HG02973 (cell line): ENCODE measurements at regions not wholly inside any gene's neighbourhood (a gene's known extent, or its start where the extent isn't known, plus 50 kb on each side); places are given as distances from the start of the nearest gene placed in this dataset.
"Not testable (repeated sequence)": the region's sequence is repeated elsewhere in the genome, so short reads cannot be mapped to it uniquely, and the experiment has no call there.

ENCODE experiments used
- ATAC-seq: cut with Tn5 transposase; IDR thresholded peaks from one replicate; pipeline ENCODE4 v1.9.1; 2021; ENCODE audit warnings: moderate library complexity; ENCODE audit not compliant: unreplicated experiment

- no peak for ATAC-seq
These were observed 247.6 kb upstream of the PDE4D start for GRCh38 chr5:60141119-60141518.

GRCh38 chr5:60136841-60137240 is 243.3 kb upstream of the PDE4D start:
- no peak for ATAC-seq

DNA sequence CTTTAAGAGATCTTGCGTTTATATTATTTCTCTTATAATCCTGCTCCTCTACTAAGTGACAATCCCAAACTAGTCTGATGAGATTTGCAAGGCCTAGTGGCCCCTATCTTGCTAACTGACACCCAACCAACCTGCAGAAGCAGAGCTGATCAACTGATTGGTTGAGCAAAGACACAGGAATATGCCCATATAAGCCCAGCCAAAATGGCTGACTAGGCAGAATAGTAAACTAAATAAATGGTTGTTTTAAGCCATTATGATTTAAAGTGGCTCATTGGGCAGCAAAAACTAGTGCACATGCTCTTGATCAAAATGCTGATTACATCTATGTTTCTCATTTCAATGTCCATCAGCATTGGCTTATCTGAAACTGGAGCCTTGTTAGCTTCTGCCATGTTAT is 238.0 kb upstream of the PDE4D start:
- ATAC-seq = no peak

DNA sequence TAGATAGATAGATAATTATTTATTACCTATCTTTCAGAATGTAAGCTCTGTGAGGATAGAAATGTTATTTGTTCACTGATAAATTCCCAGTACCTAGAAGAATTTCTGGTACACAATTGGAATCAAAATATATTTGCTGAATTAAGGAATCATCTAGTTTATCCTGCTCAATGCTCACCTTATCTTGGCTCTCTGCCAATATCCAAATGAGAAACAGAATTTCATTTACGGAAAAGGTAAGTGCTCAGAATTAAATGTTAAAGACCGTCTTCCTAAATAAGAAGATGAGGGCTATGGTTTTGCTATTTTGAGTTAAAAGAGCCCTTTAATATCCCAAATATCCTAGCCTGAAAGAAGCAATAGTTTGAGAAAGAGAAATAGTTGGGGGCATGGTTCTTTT is 232.1 kb upstream of the PDE4D start:
- no peak for ATAC-seq

DNA sequence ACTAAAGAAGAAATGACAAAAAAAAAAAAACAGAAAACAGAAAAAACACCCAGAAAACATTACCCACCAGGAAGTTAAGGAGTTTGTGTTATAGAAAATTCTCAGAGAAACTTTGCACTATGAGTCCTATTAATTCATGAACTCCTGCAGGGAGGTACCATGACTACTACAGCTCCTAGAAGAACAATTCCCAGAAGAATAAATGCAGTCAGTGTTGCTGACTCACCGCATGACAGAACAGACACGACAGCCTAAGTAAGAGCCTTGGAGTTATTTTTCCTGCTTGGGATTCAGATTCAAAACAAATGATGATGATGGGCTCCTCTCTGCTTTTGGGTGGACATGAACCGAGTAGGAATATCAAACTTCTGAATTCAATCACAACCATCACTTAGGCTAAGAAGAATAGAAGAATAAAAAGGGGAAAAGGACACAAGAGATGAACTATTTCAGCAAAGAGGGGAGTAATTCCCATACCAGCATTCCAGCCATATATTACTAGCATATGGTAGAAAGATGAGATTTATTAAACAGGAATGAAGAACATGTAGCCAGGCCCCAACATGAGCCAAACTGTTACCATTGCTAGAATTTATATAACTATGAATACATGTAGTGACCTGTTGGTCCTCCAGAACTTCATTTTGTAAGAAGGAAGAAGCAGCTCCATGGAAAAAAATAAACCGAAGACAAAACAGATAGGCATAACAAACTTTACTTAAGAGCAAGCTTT is 209.6 kb upstream of the PDE4D start:
- no peak for ATAC-seq

DNA sequence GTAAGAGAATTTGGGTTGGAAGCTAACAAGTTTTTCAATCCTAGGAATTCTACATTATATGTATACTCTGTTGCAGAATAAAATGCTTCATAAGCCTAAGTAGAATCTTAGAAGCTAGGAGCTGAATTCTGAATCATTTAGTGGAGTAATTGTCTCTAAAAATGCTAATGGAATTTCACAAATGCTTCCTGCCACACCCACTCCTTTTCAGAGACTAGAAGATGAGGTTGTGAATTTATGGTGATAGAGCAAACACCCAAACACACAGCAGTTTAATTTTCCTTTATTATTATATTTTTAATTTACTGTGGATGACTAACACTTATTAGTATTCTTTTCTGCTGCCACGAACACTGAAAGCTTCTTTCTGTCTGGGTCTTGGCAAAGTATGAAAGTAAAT is 208.0 kb upstream of the PDE4D start:
- ATAC-seq = no peak

DNA sequence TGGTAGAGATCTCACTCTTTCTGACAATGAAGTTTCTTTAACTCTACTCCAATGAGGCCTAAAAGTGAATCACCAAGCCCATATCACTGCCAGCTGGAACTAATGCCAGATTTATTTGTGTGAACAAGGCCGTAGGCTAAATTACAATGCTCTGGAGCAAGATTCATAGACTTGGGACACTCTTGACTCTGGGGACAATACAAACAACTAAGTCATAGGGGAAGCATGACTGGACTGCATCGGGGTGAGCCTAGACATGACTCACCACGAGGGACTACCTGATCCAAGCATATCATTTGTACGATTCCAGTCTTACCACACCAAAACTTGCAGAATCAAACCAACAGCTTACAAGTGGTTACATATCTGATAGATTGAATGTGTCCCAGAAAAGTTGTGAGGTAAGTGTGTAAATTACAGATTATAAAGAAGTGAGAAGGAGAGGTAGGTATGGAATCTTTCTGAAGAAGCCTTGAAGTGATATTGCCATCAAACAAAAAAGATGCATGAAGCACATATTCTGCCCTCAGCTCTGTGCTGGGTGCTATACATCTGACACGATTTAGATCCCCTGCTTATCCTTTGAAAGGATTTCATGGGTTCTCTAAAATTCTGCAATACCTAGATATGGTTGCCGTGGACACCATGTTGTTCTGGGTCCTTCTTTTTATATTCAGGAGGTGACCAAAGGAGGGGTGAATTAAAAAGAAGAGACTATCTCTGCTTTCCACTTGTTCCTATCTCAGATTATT is 199.3 kb upstream of the PDE4D start:
- ATAC-seq = no peak

DNA sequence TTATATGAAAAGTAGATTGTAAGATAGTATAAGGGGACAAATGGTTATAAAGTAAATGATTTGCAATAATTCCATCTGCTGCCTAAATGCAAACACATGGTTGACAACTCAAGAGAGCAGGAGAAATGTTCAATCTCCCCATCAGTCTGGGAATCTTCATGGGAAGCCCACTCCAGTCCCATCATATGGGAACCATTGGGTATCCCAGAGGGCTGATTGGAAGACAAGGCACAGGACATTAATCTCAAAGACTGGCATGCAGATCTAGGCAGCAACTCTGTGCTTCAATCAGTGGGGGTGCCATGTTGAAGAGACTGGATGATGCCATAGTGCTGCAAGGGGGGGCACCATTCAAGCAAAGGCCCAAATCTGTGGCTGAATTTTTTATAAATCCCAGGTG is 193.1 kb upstream of the PDE4D start:
- no peak for ATAC-seq

- ATAC-seq = no peak
These were observed 190.7 kb upstream of the PDE4D start for GRCh38 chr5:60084226-60084625.

- ATAC-seq = no peak
These were observed 183.8 kb upstream of the PDE4D start for GRCh38 chr5:60077292-60077691.

DNA sequence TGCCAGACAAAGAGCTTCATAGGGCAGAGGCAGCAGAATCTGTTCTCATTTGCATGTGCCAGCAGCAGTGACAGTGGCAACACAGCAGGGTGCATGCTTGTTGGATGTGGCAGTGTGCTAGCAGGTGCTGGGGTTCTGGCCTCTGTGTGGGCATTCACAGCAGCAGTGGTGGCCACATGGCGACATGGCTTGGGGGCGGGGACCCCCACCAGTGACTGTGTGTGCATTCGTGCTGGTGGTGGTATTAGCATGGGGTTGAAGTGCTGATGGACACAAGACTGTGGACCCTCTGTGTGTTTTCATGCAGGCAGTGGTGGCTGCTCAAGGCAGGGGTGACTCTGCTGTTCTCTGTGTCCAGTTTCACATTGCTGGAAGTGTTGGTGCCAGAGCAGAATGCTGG is 183.2 kb upstream of the PDE4D start:
- ATAC-seq = no peak

DNA sequence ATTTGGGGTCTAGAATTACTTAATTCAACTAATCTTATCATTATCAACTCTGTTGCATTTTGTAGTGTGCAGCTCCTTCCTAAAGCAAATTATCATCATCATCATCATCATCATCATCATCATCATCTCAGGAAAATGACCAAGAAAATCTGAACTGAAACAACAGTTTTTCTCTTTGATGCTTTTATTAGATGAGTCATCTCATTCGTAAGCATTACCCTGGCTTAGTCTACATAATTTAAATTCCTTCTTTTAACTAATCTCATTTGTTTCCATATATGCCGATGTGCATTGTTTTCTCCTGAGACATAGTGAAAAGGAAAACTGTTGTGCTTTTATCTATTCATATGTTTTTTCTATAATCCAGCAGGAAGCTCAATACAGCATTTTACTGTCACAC is 173.0 kb upstream of the PDE4D start:
- no peak for ATAC-seq

DNA sequence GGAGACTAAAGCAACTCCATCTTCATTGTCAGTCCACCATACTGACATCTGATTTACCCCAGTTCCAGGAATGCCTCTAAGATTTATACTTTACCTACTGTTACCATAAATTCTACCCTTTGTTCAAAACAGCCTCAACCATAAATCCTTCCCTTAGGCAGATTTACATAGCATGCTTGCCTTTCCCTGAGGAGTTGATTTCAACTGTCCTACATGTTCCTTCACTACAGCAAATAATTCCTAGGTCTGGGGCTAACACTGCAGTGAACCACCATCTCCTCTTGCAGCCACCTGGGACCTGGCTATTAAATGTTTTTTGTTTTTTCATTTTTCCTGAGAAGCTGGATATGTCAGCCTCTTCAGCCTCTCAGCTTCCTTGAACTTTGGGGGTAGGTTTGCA is 166.9 kb upstream of the PDE4D start:
- no peak for ATAC-seq

GRCh38 chr5:60056191-60056590 is 162.7 kb upstream of the PDE4D start:
- no peak for ATAC-seq

DNA sequence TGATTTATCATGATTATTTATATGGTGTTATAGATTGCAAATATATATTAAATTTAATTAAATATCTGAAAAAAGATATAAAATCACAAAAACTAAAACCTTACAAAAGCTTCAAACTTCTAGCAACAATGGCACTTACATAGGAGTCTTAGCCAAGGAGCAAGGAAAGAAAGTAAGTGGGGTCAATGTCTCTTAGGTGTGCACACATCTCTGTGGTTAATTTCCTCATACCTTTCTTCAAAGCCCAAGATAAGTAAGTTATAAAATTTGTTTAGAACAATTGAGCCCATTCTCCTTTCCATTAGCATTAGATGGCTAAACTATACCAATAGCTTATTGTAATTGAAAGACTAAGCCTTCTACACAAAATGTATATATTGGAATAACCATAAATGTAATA is 161.6 kb upstream of the PDE4D start:
- ATAC-seq = no peak

DNA sequence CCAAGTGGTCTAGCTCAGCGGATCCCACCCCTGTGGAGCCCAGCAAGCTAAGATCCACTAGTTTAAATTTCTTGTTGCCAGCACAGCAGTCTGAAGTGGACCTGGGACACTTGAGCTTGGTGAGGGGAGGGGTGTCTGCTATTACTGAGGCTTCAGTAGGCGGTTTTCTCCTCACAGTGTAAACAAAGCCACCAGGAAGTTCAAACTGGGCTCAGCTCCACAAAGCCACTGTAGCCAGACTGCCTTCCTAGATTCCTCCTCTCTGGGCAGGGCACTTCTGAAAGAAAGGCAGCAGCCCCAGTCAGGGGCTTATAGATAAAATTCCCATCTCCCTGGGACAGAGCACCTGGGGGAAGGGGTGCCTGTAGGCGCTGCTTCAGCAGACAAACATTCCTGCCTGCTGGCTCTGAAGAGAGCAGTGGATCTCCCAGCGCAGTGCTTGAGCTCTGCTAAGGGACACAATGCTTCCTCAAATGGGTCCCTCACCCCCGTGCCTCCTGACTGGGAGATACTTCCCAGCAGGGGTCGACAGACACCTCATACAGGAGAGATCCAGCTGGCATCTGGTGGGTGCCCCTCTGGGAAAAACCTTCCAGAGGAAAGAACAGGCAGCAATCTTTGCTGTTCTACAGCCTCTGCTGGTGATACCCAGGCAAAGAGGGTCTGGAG is 148.6 kb upstream of the PDE4D start:
- ATAC-seq = not testable (repeated sequence)

GRCh38 chr5:60041508-60041907 is 148.0 kb upstream of the PDE4D start:
- not testable (repeated sequence) for ATAC-seq

DNA sequence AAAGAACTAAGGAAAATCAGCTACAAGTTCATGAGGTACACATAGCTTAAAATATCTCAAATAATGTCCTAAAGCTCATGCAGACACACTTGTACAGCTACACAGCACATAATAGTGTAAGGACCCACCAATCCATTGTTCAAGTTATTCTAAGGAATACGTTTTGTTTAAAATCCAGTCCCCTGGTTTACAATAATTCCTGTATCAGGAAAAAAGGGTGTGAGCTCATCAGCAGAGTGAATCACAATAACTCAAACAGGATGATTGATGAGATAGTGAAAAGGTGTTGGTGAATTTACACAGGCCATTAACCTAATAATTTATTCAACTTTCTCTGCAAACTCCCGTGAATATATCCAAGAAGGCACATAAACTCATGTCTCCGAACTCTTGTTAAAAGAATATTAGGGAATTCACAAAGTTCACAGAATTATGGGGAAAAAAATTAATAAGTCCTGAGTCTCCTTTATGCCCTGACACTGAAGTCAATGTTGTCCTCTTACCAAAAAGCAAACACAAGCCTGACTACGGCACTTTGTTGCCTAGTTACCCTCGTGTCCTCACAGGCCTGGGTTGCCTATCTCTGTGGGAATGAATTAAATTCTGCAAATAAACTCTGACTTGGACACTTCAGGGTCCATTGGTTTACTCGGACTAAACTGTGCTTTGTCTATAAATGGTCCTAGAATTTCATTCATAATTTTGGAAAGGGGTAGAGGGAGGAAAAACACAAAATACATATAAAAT is 142.8 kb upstream of the PDE4D start:
- ATAC-seq = no peak

GRCh38 chr5:60026161-60026560 is 132.6 kb upstream of the PDE4D start:
- no peak for ATAC-seq

- no peak for ATAC-seq
These were observed 130.6 kb upstream of the PDE4D start for GRCh38 chr5:60024104-60024503.

- ATAC-seq = no peak
These were observed 129.7 kb upstream of the PDE4D start for GRCh38 chr5:60023255-60023654.
